Head of caudate nucleus (tissue), 42 donors: ENCODE measurements at regions not wholly inside any gene's neighbourhood (a gene's known extent, or its start where the extent isn't known, plus 50 kb on each side); places are given as distances from the start of the nearest gene placed in this dataset.
"Not testable (repeated sequence)": the region's sequence is repeated elsewhere in the genome, so short reads cannot be mapped to it uniquely, and the experiment has no call there.

Experiments
- DNase-seq, 42 donors: peaks; one replicate each; pipeline versions ENCODE4 v3.0.0 to v3.0.0-alpha.2; 2020 to 2021; ENCODE audit warnings: mixed read lengths in 7 of 42
- intact Hi-C: fragments of 100-400 bp; cut with DNase I; formaldehyde crosslinking; loops from one replicate; pipeline ENCODE4 v1.15.0; 2022

- peak in 3 of 42 donors; percentile 6 to 10 (median 8) for DNase-seq
- intact Hi-C loops = no loop called here
Measured at GRCh38 chr15:69914960-69915359, 182.8 kb downstream of the TLE3 start.

- intact Hi-C loops = no loop called here
- no peak for DNase-seq
Measured at GRCh38 chr15:69916169-69916785, 181.4 kb downstream of the TLE3 start.

GRCh38 chr15:69917056-69917455 is 180.7 kb downstream of the TLE3 start:
- DNase-seq = no peak
- intact Hi-C loops = no loop called here

- intact Hi-C loops = no loop called here
- DNase-seq = peak in 30 of 42 donors; percentile 6 to 59 (median 26)
Measured at GRCh38 chr15:69919816-69920215, 177.9 kb downstream of the TLE3 start.

- no peak for DNase-seq
- intact Hi-C loops = no loop called here
Measured at GRCh38 chr15:69920221-69920620, 177.5 kb downstream of the TLE3 start.

GRCh38 chr15:69921626-69922619 is 175.8 kb downstream of the TLE3 start:
- no peak for DNase-seq
- intact Hi-C loops = no loop called here

- intact Hi-C loops = no loop called here
- DNase-seq = no peak
Measured at GRCh38 chr15:69924531-69924930, 173.2 kb downstream of the TLE3 start.

GRCh38 chr15:69926006-69926405 is 171.7 kb downstream of the TLE3 start:
- DNase-seq = no peak
- intact Hi-C loops = no loop called here

- intact Hi-C loops = no loop called here
- no peak for DNase-seq
Measured at GRCh38 chr15:69926721-69927120, 171.0 kb downstream of the TLE3 start.

- intact Hi-C loops, DNase-seq: not testable (repeated sequence)
Measured at GRCh38 chr15:69928890-69929289, 168.8 kb downstream of the TLE3 start.

GRCh38 chr15:69929905-69930630 is 167.6 kb downstream of the TLE3 start:
- intact Hi-C loops = no loop called here
- no peak for DNase-seq

- DNase-seq = no peak
Measured at GRCh38 chr15:69930754-69931153, 167.0 kb downstream of the TLE3 start.

GRCh38 chr15:69931156-69931555 is 166.6 kb downstream of the TLE3 start:
- intact Hi-C loops = no loop called here
- peak in 1 of 42 donors; percentile 8 for DNase-seq

More at GRCh38 chr15:69930754-69931153, 167.0 kb downstream of the TLE3 start:
- intact Hi-C loops = no loop called here

- intact Hi-C loops = no loop called here
- DNase-seq = no peak
Measured at GRCh38 chr15:69934607-69935006, 163.1 kb downstream of the TLE3 start.

GRCh38 chr15:69939513-69940440 is 157.9 kb downstream of the TLE3 start:
- intact Hi-C loops = no loop called here

GRCh38 chr15:69940441-69941300 is 157.0 kb downstream of the TLE3 start:
- DNase-seq = peak in 1 of 42 donors; percentile 6
- intact Hi-C loops = no loop called here

More at GRCh38 chr15:69939513-69940440, 157.9 kb downstream of the TLE3 start:
- DNase-seq = peak in 29 of 42 donors; percentile 17 to 69 (median 42)

- no peak for DNase-seq
- intact Hi-C loops = no loop called here
Measured at GRCh38 chr15:69941301-69941605, 156.5 kb downstream of the TLE3 start.
